GM10248 (cell line): ENCODE measurements at regions not wholly inside any gene's neighbourhood (a gene's known extent, or its start where the extent isn't known, plus 50 kb on each side); places are given as distances from the start of the nearest gene placed in this dataset.

ENCODE experiments used
- CTCF ChIA-PET: fragments of 300-600 bp; sonication (Branson Sonifier 250); formaldehyde crosslinking; extraction: SDS; loops from one replicate; lab custom pipeline; 2021; ENCODE audit warnings: antibody characterized with exemption; lab: Yijun Ruan, JAX
- POLR2A ChIA-PET: fragments of 350-650 bp; sonication (Branson Sonifier 250); formaldehyde crosslinking; extraction: SDS; loops from one replicate; lab custom pipeline; 2020; ENCODE audit warnings: antibody characterized with exemption; lab: Yijun Ruan, JAX
- DNase-seq: peaks from one replicate; pipeline ENCODE4 v3.0.0; 2012; ENCODE audit errors: extremely low spot score
- TF ChIP-seq, protein P1 (sequence below): IDR thresholded peaks from 2 replicates; pipeline ENCODE4 v1.5.1; 2012; ENCODE audit warnings: mild to moderate bottlenecking, low read depth; ENCODE audit errors: extremely low read depth, missing control alignments, control extremely low read depth

DNA sequence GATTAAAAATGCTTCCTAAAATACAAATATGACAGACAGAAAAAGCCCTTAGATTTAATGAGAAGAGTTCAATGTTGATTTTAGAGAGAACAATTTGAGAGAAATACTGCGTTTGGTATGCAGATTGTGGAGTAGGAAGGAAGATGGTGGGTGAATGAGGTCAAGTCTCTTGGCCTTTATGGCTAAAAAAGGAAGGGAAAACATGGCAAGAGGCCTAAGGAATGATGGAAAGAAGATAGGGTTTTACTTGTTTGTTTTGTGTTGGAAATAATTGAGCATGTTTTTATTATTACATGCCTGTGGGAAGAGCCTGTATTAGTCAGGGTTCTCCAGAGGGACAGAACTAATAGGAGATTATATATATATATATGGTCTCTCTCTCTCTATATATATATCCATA is 318.1 kb downstream of the TRIB2 start:
- ChIA-PET POLR2A (no interaction called here), CTCF (no interaction called here)
- TF ChIP-seq, protein P1, sequence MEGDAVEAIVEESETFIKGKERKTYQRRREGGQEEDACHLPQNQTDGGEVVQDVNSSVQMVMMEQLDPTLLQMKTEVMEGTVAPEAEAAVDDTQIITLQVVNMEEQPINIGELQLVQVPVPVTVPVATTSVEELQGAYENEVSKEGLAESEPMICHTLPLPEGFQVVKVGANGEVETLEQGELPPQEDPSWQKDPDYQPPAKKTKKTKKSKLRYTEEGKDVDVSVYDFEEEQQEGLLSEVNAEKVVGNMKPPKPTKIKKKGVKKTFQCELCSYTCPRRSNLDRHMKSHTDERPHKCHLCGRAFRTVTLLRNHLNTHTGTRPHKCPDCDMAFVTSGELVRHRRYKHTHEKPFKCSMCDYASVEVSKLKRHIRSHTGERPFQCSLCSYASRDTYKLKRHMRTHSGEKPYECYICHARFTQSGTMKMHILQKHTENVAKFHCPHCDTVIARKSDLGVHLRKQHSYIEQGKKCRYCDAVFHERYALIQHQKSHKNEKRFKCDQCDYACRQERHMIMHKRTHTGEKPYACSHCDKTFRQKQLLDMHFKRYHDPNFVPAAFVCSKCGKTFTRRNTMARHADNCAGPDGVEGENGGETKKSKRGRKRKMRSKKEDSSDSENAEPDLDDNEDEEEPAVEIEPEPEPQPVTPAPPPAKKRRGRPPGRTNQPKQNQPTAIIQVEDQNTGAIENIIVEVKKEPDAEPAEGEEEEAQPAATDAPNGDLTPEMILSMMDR, result no peak
- DNase-seq, result no peak

DNA sequence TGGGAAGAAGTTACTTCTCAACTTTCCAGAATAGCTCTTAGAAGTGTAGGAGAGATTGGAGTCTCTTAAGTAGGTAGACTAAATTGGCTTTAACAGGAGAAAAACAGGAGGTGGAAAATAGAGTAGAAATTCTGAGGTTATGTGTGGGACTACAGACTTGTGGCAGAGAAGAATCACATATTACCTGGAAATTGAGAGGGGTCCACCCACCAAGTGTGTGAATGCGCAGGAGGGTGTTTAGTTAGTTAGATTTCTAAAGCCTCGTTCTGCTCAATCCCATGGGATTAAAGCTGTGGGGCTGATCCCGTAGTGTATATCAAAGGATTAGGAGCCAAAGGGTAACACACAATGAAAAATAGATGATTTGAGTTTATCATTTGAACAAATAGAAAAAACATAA is 319.1 kb downstream of the TRIB2 start:
- TF ChIP-seq, protein P1, result no peak
- ChIA-PET CTCF (interaction anchor here (1.3 kb wide), 1 partner anchor 11 kb away, joined by 3 read pairs; no protein-coding TSS in a partner anchor), POLR2A (no interaction called here)
- DNase-seq, result no peak

DNA sequence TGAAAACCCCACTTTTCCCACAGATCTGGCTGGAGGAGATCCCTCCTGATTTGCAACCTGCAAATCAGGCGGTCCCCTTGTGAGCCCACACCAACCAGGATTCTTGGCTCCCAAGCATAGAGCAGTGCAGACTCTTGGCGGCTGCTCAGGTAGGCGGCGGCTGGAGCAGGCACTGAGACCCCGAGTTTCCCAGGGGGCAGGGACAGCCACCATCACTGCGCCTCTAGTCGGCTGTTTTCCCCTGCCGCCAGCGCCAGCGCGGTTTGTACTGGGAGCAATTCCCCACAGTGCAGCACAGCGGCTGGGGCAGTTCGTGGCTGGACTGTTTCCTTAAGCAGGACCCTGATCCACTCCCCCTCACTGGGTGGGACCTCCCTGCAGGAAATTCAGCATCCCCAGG is 323.3 kb downstream of the TRIB2 start:
- ChIA-PET POLR2A (no interaction called here), CTCF (no interaction called here)
- DNase-seq, result no peak

DNA sequence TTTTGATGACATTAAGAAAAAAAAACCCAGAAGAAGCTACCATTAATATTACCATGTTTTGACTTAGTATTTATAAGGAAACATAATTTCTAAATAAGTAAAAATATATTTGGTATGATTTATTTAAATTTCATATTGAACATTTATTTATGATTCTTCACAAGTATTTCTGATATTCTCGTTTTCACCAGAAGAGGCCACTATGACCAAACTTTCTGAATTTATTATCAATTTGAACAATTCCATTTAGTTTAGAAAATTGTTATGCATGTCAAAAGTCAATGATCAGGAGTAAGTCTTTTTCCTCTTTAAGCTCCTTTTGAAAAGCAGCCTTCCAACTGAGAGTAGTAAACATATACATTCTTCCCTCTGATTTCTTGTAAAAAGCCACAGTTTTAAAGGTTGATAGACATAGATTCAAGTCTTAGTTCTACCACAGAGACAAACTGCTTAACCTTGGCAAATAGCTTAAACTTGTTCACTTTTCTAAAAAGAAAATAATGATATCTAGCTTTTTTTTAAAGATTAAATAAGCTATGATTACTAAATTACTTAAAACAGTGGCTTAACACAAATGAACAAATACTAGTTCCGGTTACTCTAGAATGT is 329.9 kb downstream of the TRIB2 start:
- TF ChIP-seq, protein P1, result peak; percentile 21
- DNase-seq, result no peak
- POLR2A ChIA-PET, result no interaction called here
- CTCF ChIA-PET, result interaction anchor here (0.7 to 0.8 kb wide), 2 partner anchors 10 to 14 kb away, joined by 3 read pairs; no protein-coding TSS in a partner anchor

More for the DNA sequence above, 323.3 kb downstream of the TRIB2 start:
- TF ChIP-seq, protein P1, result no peak

DNA sequence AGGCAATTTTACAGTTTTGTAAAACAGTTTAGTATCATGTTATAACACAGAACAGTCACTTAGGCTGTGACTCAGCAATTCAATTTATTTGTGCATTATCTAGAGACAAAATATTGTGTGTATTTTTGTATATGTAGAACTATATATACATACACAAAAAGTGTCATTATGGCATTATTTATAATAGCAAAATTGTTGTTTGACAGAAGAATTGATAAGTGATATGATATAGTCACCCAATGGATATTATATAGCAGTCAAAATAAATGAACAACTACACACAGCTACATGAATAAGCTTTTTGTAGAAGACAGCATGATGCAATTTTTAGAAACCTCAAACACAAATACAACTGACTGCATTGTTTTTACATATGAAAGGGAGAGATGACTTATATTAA is 334.0 kb downstream of the TRIB2 start:
- DNase-seq, result no peak
- TF ChIP-seq, protein P1, result no peak
- ChIA-PET CTCF (interaction anchor here (1.3 kb wide), 1 partner anchor 203 kb away, joined by 3 read pairs; no protein-coding TSS in a partner anchor), POLR2A (no interaction called here)

DNA sequence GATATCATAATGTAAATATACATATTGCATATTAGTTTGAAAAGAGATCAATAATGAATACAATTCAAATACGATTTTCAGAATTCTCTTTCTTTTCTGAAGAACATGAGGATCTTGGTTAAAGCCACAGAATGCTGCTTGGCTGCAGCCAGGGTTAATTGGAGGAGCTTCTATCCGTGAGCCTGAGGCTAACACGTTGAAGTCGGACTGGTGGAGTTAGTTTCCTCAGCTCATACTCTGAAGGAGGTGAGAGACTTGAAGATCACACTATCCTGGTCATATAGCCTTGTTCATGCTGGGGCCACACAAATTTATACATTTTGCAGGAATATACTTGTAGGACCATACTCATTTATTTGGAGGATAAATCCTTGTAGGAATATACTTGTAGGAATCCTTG is 335.8 kb downstream of the TRIB2 start:
- ChIA-PET POLR2A (no interaction called here), CTCF (no interaction called here)
- TF ChIP-seq, protein P1, result no peak
- DNase-seq, result no peak
